OCI-LY1 (cell line): ENCODE measurements at regions not wholly inside any gene's neighbourhood (a gene's known extent, or its start where the extent isn't known, plus 50 kb on each side); places are given as distances from the start of the nearest gene placed in this dataset.
"Not testable (repeated sequence)": the region's sequence is repeated elsewhere in the genome, so short reads cannot be mapped to it uniquely, and the experiment has no call there.

ENCODE experiments used
- H2AFZ ChIP-seq: fragments of 200-600 bp; sonication (generic), shearing (Covaris generic); 2 replicates; pipeline ENCODE4 v1.6.0; 2014; ENCODE audit warnings: antibody characterized with exemption, mild to moderate bottlenecking, low read length
- H3F3A ChIP-seq: fragments of 200-600 bp; sonication (generic), shearing (Covaris generic); 2 replicates; pipeline ENCODE4 v1.6.0; 2014; ENCODE audit warnings: mild to moderate bottlenecking, antibody characterized with exemption, low read length, moderate library complexity; ENCODE audit not compliant: insufficient read depth
- H3K27ac ChIP-seq: fragments of 200-600 bp; sonication (generic); 2 replicates; pipeline ENCODE4 v1.5.1; 2014; ENCODE audit warnings: low read length, mixed run types, mild to moderate bottlenecking, low read depth; ENCODE audit not compliant: poor library complexity, severe bottlenecking
- H3K27me3 ChIP-seq: fragments of 200-600 bp; sonication (generic); 2 replicates; pipeline ENCODE4 v1.6.0; 2014; ENCODE audit warnings: antibody characterized with exemption, mild to moderate bottlenecking, low read length, moderate library complexity; ENCODE audit not compliant: insufficient read depth
- H3K36me3 ChIP-seq: fragments of 200-600 bp; sonication (generic); 2 replicates; pipeline ENCODE4 v1.6.1; 2014; ENCODE audit warnings: mild to moderate bottlenecking, antibody characterized with exemption, low read length, moderate library complexity, mixed read lengths; ENCODE audit not compliant: insufficient read depth
- H3K4me1 ChIP-seq: fragments of 200-600 bp; sonication (generic); 2 replicates; pipeline ENCODE4 v1.5.1; 2014; ENCODE audit warnings: mild to moderate bottlenecking, low read length, moderate library complexity; ENCODE audit not compliant: insufficient read depth, severe bottlenecking
- H3K4me2 ChIP-seq: fragments of 200-600 bp; sonication (generic), shearing (Covaris generic); 2 replicates; pipeline ENCODE4 v1.6.1; 2014; ENCODE audit warnings: low read length
- H3K4me3 ChIP-seq: fragments of 200-600 bp; sonication (generic); 2 replicates; pipeline ENCODE4 v1.5.1; 2014; ENCODE audit warnings: low read length, low read depth, mild to moderate bottlenecking, mixed read lengths; ENCODE audit not compliant: poor library complexity, severe bottlenecking
- H3K79me2 ChIP-seq: fragments of 200-600 bp; shearing (Covaris generic); 2 replicates; pipeline ENCODE4 v1.6.1; 2016; ENCODE audit warnings: mixed run types, low read length, mixed read lengths; ENCODE audit not compliant: insufficient read depth
- H3K9ac ChIP-seq: fragments of 200-600 bp; sonication (generic), shearing (Covaris generic); 2 replicates; pipeline ENCODE4 v1.6.1; 2014; ENCODE audit warnings: mild to moderate bottlenecking, low read length, mixed read lengths
- H3K9me2 ChIP-seq: fragments of 200-600 bp; sonication (generic), shearing (Covaris generic); 2 replicates; pipeline ENCODE4 v1.6.1; 2014; ENCODE audit warnings: low read depth, mild to moderate bottlenecking, low read length, mixed read lengths
- H3K9me3 ChIP-seq: fragments of 200-600 bp; shearing (Covaris generic); 2 replicates; pipeline ENCODE4 v1.6.1; 2014; ENCODE audit warnings: low read length, mixed read lengths
- H4K20me1 ChIP-seq: fragments of 200-600 bp; sonication (generic), shearing (Covaris generic); 2 replicates; pipeline ENCODE4 v1.6.0; 2016; ENCODE audit warnings: mild to moderate bottlenecking, low read length; ENCODE audit not compliant: insufficient read depth
- EZH2 ChIP-seq: fragments of 200-600 bp; sonication (generic), shearing (Covaris generic); IDR thresholded peaks from 2 replicates; pipeline ENCODE4 v1.8.0; 2017; ENCODE audit warnings: borderline replicate concordance, mixed run types, mild to moderate bottlenecking, antibody characterized with exemption, low read length, moderate library complexity, mixed read lengths
- TF ChIP-seq, protein P1 (sequence below): fragments of 200-600 bp; sonication (generic), shearing (Covaris generic); IDR thresholded peaks from 2 replicates; pipeline ENCODE4 v1.5.1; 2017; ENCODE audit warnings: mild to moderate bottlenecking, antibody characterized with exemption, low read length, moderate library complexity, mixed read lengths

DNA sequence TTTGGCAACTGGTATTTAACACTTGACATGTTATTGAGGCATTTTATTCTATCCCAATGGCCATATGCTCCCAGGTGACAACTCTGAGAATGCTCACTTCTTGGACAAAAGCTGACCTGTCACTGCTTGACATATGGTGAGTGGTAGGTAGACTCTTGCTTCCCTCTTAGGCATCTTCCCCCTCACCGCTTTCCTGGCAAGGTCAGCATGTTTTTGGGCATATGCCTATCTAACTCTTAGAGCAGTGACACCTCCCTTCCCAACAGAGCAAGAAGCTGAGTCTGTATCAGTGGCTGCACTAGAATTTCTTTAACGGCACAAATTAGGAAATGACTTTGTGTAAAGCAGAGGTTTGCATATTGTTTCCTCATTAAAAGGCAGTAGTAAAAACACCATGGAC, 300.7 kb downstream of the OXSM start:
- H3K27ac ChIP-seq: no peak overlapping the region
- no peaks in the 10 kb centered on the region for H3F3A ChIP-seq
- H4K20me1 ChIP-seq: no peaks in the 10 kb centered on the region
- H3K9me3 ChIP-seq: peaks cover 3% of the 10 kb centered on the region; the same call in 1 of the 2 replicates
- no peaks in the 10 kb centered on the region for H3K4me1 ChIP-seq
- TF ChIP-seq, protein P1, sequence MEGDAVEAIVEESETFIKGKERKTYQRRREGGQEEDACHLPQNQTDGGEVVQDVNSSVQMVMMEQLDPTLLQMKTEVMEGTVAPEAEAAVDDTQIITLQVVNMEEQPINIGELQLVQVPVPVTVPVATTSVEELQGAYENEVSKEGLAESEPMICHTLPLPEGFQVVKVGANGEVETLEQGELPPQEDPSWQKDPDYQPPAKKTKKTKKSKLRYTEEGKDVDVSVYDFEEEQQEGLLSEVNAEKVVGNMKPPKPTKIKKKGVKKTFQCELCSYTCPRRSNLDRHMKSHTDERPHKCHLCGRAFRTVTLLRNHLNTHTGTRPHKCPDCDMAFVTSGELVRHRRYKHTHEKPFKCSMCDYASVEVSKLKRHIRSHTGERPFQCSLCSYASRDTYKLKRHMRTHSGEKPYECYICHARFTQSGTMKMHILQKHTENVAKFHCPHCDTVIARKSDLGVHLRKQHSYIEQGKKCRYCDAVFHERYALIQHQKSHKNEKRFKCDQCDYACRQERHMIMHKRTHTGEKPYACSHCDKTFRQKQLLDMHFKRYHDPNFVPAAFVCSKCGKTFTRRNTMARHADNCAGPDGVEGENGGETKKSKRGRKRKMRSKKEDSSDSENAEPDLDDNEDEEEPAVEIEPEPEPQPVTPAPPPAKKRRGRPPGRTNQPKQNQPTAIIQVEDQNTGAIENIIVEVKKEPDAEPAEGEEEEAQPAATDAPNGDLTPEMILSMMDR: no peak
- TF ChIP-seq EZH2: no peak
- no peaks in the 10 kb centered on the region for H3K79me2 ChIP-seq
- H3K4me3 ChIP-seq: no peak overlapping the region
- H3K4me2 ChIP-seq: no peak overlapping the region
- no peaks in the 10 kb centered on the region for H3K27me3 ChIP-seq
- H2AFZ ChIP-seq: no peak overlapping the region
- H3K9me2 ChIP-seq: no peaks in the 10 kb centered on the region
- H3K36me3 ChIP-seq: no peaks in the 10 kb centered on the region
- H3K9ac ChIP-seq: no peak overlapping the region

DNA sequence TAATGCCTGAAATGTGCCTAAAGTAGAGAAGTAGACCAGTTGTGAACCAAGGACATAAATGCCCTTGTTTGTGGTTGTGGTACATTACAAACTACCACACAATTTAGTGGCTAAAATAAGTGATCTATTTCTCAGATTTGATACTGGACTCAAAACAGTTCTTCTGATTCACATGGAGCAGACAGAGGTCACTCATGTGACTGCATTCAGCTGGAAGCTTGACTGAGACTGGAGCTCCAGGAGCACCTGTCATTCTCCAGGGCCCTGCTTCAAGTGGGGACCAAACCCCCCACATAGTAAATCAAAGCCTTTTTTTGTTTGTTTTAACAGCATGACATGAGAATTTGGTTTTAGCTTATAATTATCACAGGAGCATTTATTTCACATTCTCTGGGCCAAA, 301.2 kb downstream of the OXSM start:
- no peaks in the 10 kb centered on the region for H3K9me2 ChIP-seq
- H2AFZ ChIP-seq: no peak overlapping the region
- no peaks in the 10 kb centered on the region for H3F3A ChIP-seq
- H3K9ac ChIP-seq: no peak overlapping the region
- H3K4me1 ChIP-seq: no peaks in the 10 kb centered on the region
- no peaks in the 10 kb centered on the region for H3K36me3 ChIP-seq
- no peak overlapping the region for H3K4me3 ChIP-seq
- no peaks in the 10 kb centered on the region for H3K27me3 ChIP-seq
- TF ChIP-seq, protein P1: no peak
- TF ChIP-seq EZH2: no peak
- H3K4me2 ChIP-seq: no peak overlapping the region
- H3K9me3 ChIP-seq: peaks cover 3% of the 10 kb centered on the region; the same call in 1 of the 2 replicates
- no peaks in the 10 kb centered on the region for H3K79me2 ChIP-seq
- no peak overlapping the region for H3K27ac ChIP-seq
- H4K20me1 ChIP-seq: no peaks in the 10 kb centered on the region

DNA sequence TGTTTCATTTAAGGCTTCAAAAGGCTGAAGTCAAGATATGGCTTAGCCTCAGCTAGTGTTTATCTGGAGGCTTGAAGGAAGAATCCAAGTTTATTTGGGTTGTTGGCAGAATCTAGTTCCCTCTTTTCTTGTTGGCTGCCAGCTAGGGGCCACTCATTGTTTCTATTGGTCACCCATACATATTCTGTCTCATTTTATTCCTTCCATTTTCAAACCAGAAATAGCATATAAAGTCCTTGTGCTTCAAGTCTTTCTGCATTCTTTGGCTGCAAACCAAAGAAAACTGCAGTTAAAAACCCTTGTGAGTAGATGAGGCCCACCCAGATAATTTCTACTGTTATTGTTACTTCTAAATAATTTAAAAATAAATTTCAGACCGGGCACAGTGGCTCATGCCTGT, 301.7 kb downstream of the OXSM start:
- Histone ChIP-seq H3K9me2 (no peaks in the 10 kb centered on the region), H3K36me3 (no peaks in the 10 kb centered on the region), H2AFZ (no peak overlapping the region), H3K4me2 (no peak overlapping the region), H3K27ac (no peak overlapping the region), H4K20me1 (no peaks in the 10 kb centered on the region), H3K79me2 (no peaks in the 10 kb centered on the region), H3K9me3 (peaks cover 3% of the 10 kb centered on the region; the same call in 1 of the 2 replicates), H3K4me1 (no peaks in the 10 kb centered on the region), H3K4me3 (no peak overlapping the region), H3F3A (no peaks in the 10 kb centered on the region), H3K27me3 (no peaks in the 10 kb centered on the region), H3K9ac (no peak overlapping the region)
- no peak for TF ChIP-seq EZH2
- TF ChIP-seq, protein P1: no peak

DNA sequence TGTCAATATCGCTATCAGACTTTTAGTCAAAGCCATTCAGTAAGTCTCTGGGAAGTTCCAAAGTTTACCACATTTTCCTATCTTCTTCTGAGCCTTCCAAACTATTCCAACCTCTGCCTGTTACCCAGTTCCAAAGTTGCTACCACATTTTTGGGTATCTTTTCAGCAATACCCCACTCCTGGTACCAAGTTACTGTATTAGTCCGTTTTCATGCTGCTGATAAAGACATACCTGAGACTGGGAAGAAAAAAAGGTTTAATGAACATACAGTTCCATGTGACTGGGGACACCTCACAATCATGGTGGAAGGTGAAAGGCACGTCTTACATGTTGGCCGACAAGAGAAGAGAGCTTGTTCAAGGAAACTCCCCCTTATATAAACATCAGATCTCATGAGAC, 307.2 kb downstream of the OXSM start:
- not testable (repeated sequence) for H4K20me1 ChIP-seq, H3K36me3 ChIP-seq, H3K27me3 ChIP-seq, H3F3A ChIP-seq, H3K4me3 ChIP-seq, H2AFZ ChIP-seq, H3K9ac ChIP-seq, H3K9me3 ChIP-seq, H3K4me2 ChIP-seq, H3K79me2 ChIP-seq, H3K27ac ChIP-seq, H3K4me1 ChIP-seq, H3K9me2 ChIP-seq
